ENCODE measurements at regions not wholly inside any gene's neighbourhood (a gene's known extent, or its start where the extent isn't known, plus 50 kb on each side); places are given as distances from the start of the nearest gene placed in this dataset.

DNA sequence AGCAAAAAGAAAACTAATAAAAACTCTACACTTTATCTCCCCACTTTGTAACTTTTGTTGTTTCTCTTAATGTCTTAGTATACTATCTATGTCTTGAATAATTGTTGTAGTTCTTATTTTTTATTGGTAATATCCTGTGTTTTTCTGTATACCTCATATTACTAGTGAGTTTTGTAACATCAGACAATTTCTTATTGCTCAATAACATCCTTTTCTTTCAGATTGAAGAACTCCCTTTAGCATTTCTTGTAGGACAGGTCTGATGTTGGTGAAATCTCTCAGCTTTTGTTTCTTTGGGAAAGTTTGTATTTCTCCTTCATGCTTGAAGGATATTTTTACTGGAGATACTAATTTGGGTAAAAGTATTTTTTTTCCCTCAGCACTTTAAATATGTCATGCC, 79.8 kb upstream of the LRRC8B start:
- TF ChIP-seq, protein P1, sequence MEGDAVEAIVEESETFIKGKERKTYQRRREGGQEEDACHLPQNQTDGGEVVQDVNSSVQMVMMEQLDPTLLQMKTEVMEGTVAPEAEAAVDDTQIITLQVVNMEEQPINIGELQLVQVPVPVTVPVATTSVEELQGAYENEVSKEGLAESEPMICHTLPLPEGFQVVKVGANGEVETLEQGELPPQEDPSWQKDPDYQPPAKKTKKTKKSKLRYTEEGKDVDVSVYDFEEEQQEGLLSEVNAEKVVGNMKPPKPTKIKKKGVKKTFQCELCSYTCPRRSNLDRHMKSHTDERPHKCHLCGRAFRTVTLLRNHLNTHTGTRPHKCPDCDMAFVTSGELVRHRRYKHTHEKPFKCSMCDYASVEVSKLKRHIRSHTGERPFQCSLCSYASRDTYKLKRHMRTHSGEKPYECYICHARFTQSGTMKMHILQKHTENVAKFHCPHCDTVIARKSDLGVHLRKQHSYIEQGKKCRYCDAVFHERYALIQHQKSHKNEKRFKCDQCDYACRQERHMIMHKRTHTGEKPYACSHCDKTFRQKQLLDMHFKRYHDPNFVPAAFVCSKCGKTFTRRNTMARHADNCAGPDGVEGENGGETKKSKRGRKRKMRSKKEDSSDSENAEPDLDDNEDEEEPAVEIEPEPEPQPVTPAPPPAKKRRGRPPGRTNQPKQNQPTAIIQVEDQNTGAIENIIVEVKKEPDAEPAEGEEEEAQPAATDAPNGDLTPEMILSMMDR (IDR thresholded peaks at IDR 0.05; ENCODE audit: low read depth, low read length) = no peak
- TF ChIP-seq EZH2phosphoT487 (IDR thresholded peaks at IDR 0.05; ENCODE audit: low read depth) = no peak

Data from OCI-LY3 (cell line).